ENCODE measurements at regions not wholly inside any gene's neighbourhood (a gene's known extent, or its start where the extent isn't known, plus 50 kb on each side); places are given as distances from the start of the nearest gene placed in this dataset.

GRCh38 chr20:22762576-22763256 lies 178.3 kb upstream of the FOXA2 start:
- in situ Hi-C loops (cut with HindIII; ENCODE audit: low pct_unique_long_range_greater_than_20kb, low sequenced_read_pairs) = no loop called here
- DNase-seq (ENCODE audit: low read depth, low spot score) = no peak

GRCh38 chr20:22763257-22763906 lies 179.0 kb upstream of the FOXA2 start:
- in situ Hi-C loops (cut with HindIII; ENCODE audit: low pct_unique_long_range_greater_than_20kb, low sequenced_read_pairs) = no loop called here
- no peak for DNase-seq (ENCODE audit: low read depth, low spot score)

- in situ Hi-C loops (cut with HindIII; ENCODE audit: low pct_unique_long_range_greater_than_20kb, low sequenced_read_pairs) = no loop called here
- DNase-seq (ENCODE audit: low read depth, low spot score) = no peak
Measured at GRCh38 chr20:22768266-22769178, 184.2 kb upstream of the FOXA2 start.

- DNase-seq (ENCODE audit: low read depth, low spot score) = no peak
- in situ Hi-C loops (cut with HindIII; ENCODE audit: low pct_unique_long_range_greater_than_20kb, low sequenced_read_pairs) = no loop called here
Measured at GRCh38 chr20:22770241-22770800, 185.9 kb upstream of the FOXA2 start.

GRCh38 chr20:22771706-22772105 lies 187.3 kb upstream of the FOXA2 start:
- DNase-seq (ENCODE audit: low read depth, low spot score) = no peak
- in situ Hi-C loops (cut with HindIII; ENCODE audit: low pct_unique_long_range_greater_than_20kb, low sequenced_read_pairs) = no loop called here

GRCh38 chr20:22773344-22773743 lies 189.0 kb upstream of the FOXA2 start:
- DNase-seq (ENCODE audit: low read depth, low spot score) = no peak
- in situ Hi-C loops (cut with HindIII; ENCODE audit: low pct_unique_long_range_greater_than_20kb, low sequenced_read_pairs) = no loop called here

GRCh38 chr20:22775256-22775655 lies 190.9 kb upstream of the FOXA2 start:
- DNase-seq (ENCODE audit: low read depth, low spot score) = no peak
- in situ Hi-C loops (cut with HindIII; ENCODE audit: low pct_unique_long_range_greater_than_20kb, low sequenced_read_pairs) = no loop called here

GRCh38 chr20:22775671-22776139 lies 191.3 kb upstream of the FOXA2 start:
- in situ Hi-C loops (cut with HindIII; ENCODE audit: low pct_unique_long_range_greater_than_20kb, low sequenced_read_pairs) = no loop called here
- DNase-seq (ENCODE audit: low read depth, low spot score) = no peak

GRCh38 chr20:22776369-22776768 lies 192.0 kb upstream of the FOXA2 start:
- DNase-seq (ENCODE audit: low read depth, low spot score) = no peak
- in situ Hi-C loops (cut with HindIII; ENCODE audit: low pct_unique_long_range_greater_than_20kb, low sequenced_read_pairs) = no loop called here

GRCh38 chr20:22779878-22780277 lies 195.5 kb upstream of the FOXA2 start:
- in situ Hi-C loops (cut with HindIII; ENCODE audit: low pct_unique_long_range_greater_than_20kb, low sequenced_read_pairs) = no loop called here
- no peak for DNase-seq (ENCODE audit: low read depth, low spot score)

GRCh38 chr20:22781869-22782268 lies 197.5 kb upstream of the FOXA2 start:
- DNase-seq (ENCODE audit: low read depth, low spot score) = no peak
- in situ Hi-C loops (cut with HindIII; ENCODE audit: low pct_unique_long_range_greater_than_20kb, low sequenced_read_pairs) = no loop called here

GRCh38 chr20:22789676-22790075 lies 205.3 kb upstream of the FOXA2 start:
- no peak for DNase-seq (ENCODE audit: low read depth, low spot score)
- in situ Hi-C loops (cut with HindIII; ENCODE audit: low pct_unique_long_range_greater_than_20kb, low sequenced_read_pairs) = no loop called here

GRCh38 chr20:22791396-22791795 lies 207.0 kb upstream of the FOXA2 start:
- in situ Hi-C loops (cut with HindIII; ENCODE audit: low pct_unique_long_range_greater_than_20kb, low sequenced_read_pairs) = no loop called here
- DNase-seq (ENCODE audit: low read depth, low spot score) = no peak

- in situ Hi-C loops (cut with HindIII; ENCODE audit: low pct_unique_long_range_greater_than_20kb, low sequenced_read_pairs) = no loop called here
- no peak for DNase-seq (ENCODE audit: low read depth, low spot score)
Measured at GRCh38 chr20:22791877-22792525, 207.6 kb upstream of the FOXA2 start.

GRCh38 chr20:22794200-22794599 lies 209.8 kb upstream of the FOXA2 start:
- DNase-seq (ENCODE audit: low read depth, low spot score) = no peak
- in situ Hi-C loops (cut with HindIII; ENCODE audit: low pct_unique_long_range_greater_than_20kb, low sequenced_read_pairs) = no loop called here

- DNase-seq (ENCODE audit: low read depth, low spot score) = no peak
- in situ Hi-C loops (cut with HindIII; ENCODE audit: low pct_unique_long_range_greater_than_20kb, low sequenced_read_pairs) = no loop called here
Measured at GRCh38 chr20:22795433-22795832, 211.1 kb upstream of the FOXA2 start.

- DNase-seq (ENCODE audit: low read depth, low spot score) = peak; percentile 8
- in situ Hi-C loops (cut with HindIII; ENCODE audit: low pct_unique_long_range_greater_than_20kb, low sequenced_read_pairs) = no loop called here
Measured at GRCh38 chr20:22795871-22796270, 211.5 kb upstream of the FOXA2 start.

All from SK-MEL-5 (cell line).